Dendritic cell treated with granulocyte-macrophage colony-stimulating factor and Interleukin-4, amounts not matched to agents 40 ng/mL and 50 ng/mL, for 4 days (primary cell): ENCODE measurements at regions not wholly inside any gene's neighbourhood (a gene's known extent, or its start where the extent isn't known, plus 50 kb on each side); places are given as distances from the start of the nearest gene placed in this dataset.

Experiments
- H3K27ac Mint-ChIP-seq: one replicate; pipeline ENCODE4 v1.8.0; 2022; ENCODE audit warnings: mild to moderate bottlenecking, mixed read lengths
- H3K27me3 Mint-ChIP-seq: one replicate; pipeline ENCODE4 v1.8.0; 2022; ENCODE audit warnings: mild to moderate bottlenecking, mixed read lengths
- H3K36me3 Mint-ChIP-seq: one replicate; pipeline ENCODE4 v1.8.0; 2022; ENCODE audit warnings: low read depth, mixed read lengths
- H3K4me1 Mint-ChIP-seq: one replicate; pipeline ENCODE4 v1.8.0; 2022; ENCODE audit warnings: low read depth, mixed read lengths
- H3K4me3 Mint-ChIP-seq: one replicate; pipeline ENCODE4 v1.8.0; 2022; ENCODE audit warnings: mild to moderate bottlenecking, moderate library complexity, mixed read lengths
- H3K9me3 Mint-ChIP-seq: one replicate; pipeline ENCODE4 v1.8.0; 2022; ENCODE audit warnings: mixed read lengths
- intact Hi-C: fragments of 100-400 bp; cut with micrococcal nuclease; formaldehyde crosslinking; loops from one replicate; pipeline ENCODE4 v1.15.0; 2022

- Mint-ChIP-seq H3K27me3 (peaks cover 31% of the 10 kb centered on the region), H3K9me3 (no peaks in the 10 kb centered on the region)
- intact Hi-C loops = no loop called here
Observed at GRCh38 chr1:38269923-38270848, 223.6 kb upstream of the POU3F1 start.

GRCh38 chr1:38268226-38268625 is 221.6 kb upstream of the POU3F1 start:
- no peak overlapping the region for H3K27ac Mint-ChIP-seq
- no peak overlapping the region for H3K4me3 Mint-ChIP-seq
- intact Hi-C loops = no loop called here
- no peaks in the 10 kb centered on the region for H3K9me3 Mint-ChIP-seq
- peaks cover 30% of the 10 kb centered on the region for H3K27me3 Mint-ChIP-seq
- no peaks in the 10 kb centered on the region for H3K4me1 Mint-ChIP-seq
- H3K36me3 Mint-ChIP-seq = no peaks in the 10 kb centered on the region

More at GRCh38 chr1:38269923-38270848, 223.6 kb upstream of the POU3F1 start:
- Mint-ChIP-seq H3K4me1 (no peaks in the 10 kb centered on the region), H3K36me3 (no peaks in the 10 kb centered on the region), H3K4me3 (no peak overlapping the region), H3K27ac (no peak overlapping the region)

- H3K4me3 Mint-ChIP-seq = no peak overlapping the region
- H3K27me3 Mint-ChIP-seq = peaks cover 28% of the 10 kb centered on the region
- H3K36me3 Mint-ChIP-seq = no peaks in the 10 kb centered on the region
- no peak overlapping the region for H3K27ac Mint-ChIP-seq
- H3K9me3 Mint-ChIP-seq = no peaks in the 10 kb centered on the region
- intact Hi-C loops = no loop called here
- H3K4me1 Mint-ChIP-seq = no peaks in the 10 kb centered on the region
Observed at GRCh38 chr1:38267037-38268036, 220.7 kb upstream of the POU3F1 start.

GRCh38 chr1:38266197-38266520 is 219.6 kb upstream of the POU3F1 start:
- Mint-ChIP-seq H3K27ac (no peak overlapping the region), H3K4me3 (no peak overlapping the region), H3K9me3 (no peaks in the 10 kb centered on the region), H3K27me3 (peaks cover 25% of the 10 kb centered on the region), H3K36me3 (no peaks in the 10 kb centered on the region), H3K4me1 (no peaks in the 10 kb centered on the region)
- intact Hi-C loops = no loop called here

GRCh38 chr1:38265293-38266196 is 219.0 kb upstream of the POU3F1 start:
- no peaks in the 10 kb centered on the region for H3K9me3 Mint-ChIP-seq
- H3K27ac Mint-ChIP-seq = no peak overlapping the region
- no peak overlapping the region for H3K4me3 Mint-ChIP-seq
- peaks cover 24% of the 10 kb centered on the region for H3K27me3 Mint-ChIP-seq
- intact Hi-C loops = no loop called here
- no peaks in the 10 kb centered on the region for H3K4me1 Mint-ChIP-seq
- H3K36me3 Mint-ChIP-seq = no peaks in the 10 kb centered on the region

GRCh38 chr1:38263438-38263837 is 216.8 kb upstream of the POU3F1 start:
- Mint-ChIP-seq H3K27me3 (peaks cover 15% of the 10 kb centered on the region), H3K4me1 (no peaks in the 10 kb centered on the region), H3K36me3 (no peaks in the 10 kb centered on the region), H3K9me3 (no peaks in the 10 kb centered on the region), H3K4me3 (no peak overlapping the region), H3K27ac (no peak overlapping the region)
- intact Hi-C loops = no loop called here

GRCh38 chr1:38261574-38261973 is 215.0 kb upstream of the POU3F1 start:
- H3K9me3 Mint-ChIP-seq = no peaks in the 10 kb centered on the region
- no peak overlapping the region for H3K4me3 Mint-ChIP-seq
- H3K4me1 Mint-ChIP-seq = no peaks in the 10 kb centered on the region
- no peaks in the 10 kb centered on the region for H3K36me3 Mint-ChIP-seq
- H3K27me3 Mint-ChIP-seq = peaks cover 16% of the 10 kb centered on the region
- intact Hi-C loops = no loop called here
- no peak overlapping the region for H3K27ac Mint-ChIP-seq

GRCh38 chr1:38258085-38258627 is 211.6 kb upstream of the POU3F1 start:
- no peaks in the 10 kb centered on the region for H3K36me3 Mint-ChIP-seq
- no peaks in the 10 kb centered on the region for H3K9me3 Mint-ChIP-seq
- H3K4me3 Mint-ChIP-seq = no peak overlapping the region
- intact Hi-C loops = no loop called here
- peaks cover 15% of the 10 kb centered on the region for H3K27me3 Mint-ChIP-seq
- no peaks in the 10 kb centered on the region for H3K4me1 Mint-ChIP-seq
- H3K27ac Mint-ChIP-seq = no peak overlapping the region

- Mint-ChIP-seq H3K27ac (no peak overlapping the region), H3K4me1 (no peaks in the 10 kb centered on the region), H3K9me3 (no peaks in the 10 kb centered on the region), H3K36me3 (no peaks in the 10 kb centered on the region), H3K4me3 (no peak overlapping the region), H3K27me3 (peaks cover 15% of the 10 kb centered on the region)
- intact Hi-C loops = no loop called here
Observed at GRCh38 chr1:38257374-38257773, 210.8 kb upstream of the POU3F1 start.

- Mint-ChIP-seq H3K4me1 (no peaks in the 10 kb centered on the region), H3K36me3 (no peaks in the 10 kb centered on the region), H3K4me3 (no peak overlapping the region), H3K27ac (no peak overlapping the region), H3K9me3 (no peaks in the 10 kb centered on the region), H3K27me3 (peaks cover 13% of the 10 kb centered on the region)
- intact Hi-C loops = no loop called here
Observed at GRCh38 chr1:38256072-38256471, 209.5 kb upstream of the POU3F1 start.

GRCh38 chr1:38253314-38253713 is 206.7 kb upstream of the POU3F1 start:
- Mint-ChIP-seq H3K27me3 (peaks cover 22% of the 10 kb centered on the region), H3K4me3 (no peak overlapping the region), H3K4me1 (no peaks in the 10 kb centered on the region), H3K27ac (no peak overlapping the region), H3K9me3 (no peaks in the 10 kb centered on the region), H3K36me3 (no peaks in the 10 kb centered on the region)
- intact Hi-C loops = no loop called here

GRCh38 chr1:38250356-38250755 is 203.8 kb upstream of the POU3F1 start:
- Mint-ChIP-seq H3K27ac (no peak overlapping the region), H3K9me3 (no peaks in the 10 kb centered on the region), H3K4me1 (no peaks in the 10 kb centered on the region), H3K36me3 (no peaks in the 10 kb centered on the region), H3K4me3 (no peak overlapping the region), H3K27me3 (peaks cover 18% of the 10 kb centered on the region)
- intact Hi-C loops = no loop called here

GRCh38 chr1:38249001-38249400 is 202.4 kb upstream of the POU3F1 start:
- Mint-ChIP-seq H3K4me1 (no peaks in the 10 kb centered on the region), H3K4me3 (no peak overlapping the region), H3K36me3 (no peaks in the 10 kb centered on the region), H3K27ac (no peak overlapping the region), H3K9me3 (no peaks in the 10 kb centered on the region), H3K27me3 (peaks cover 17% of the 10 kb centered on the region)
- intact Hi-C loops = no loop called here
